CD14-positive monocyte (primary cell): ENCODE measurements at regions not wholly inside any gene's neighbourhood (a gene's known extent, or its start where the extent isn't known, plus 50 kb on each side); places are given as distances from the start of the nearest gene placed in this dataset.

Experiments used
- DNase-seq, 3 donors: peaks; one replicate each; pipeline ENCODE4 v3.0.0-alpha.2; 2011 to 2022
- H2AFZ ChIP-seq: 2 replicates; pipeline ENCODE4 v1.6.0; 2012; ENCODE audit warnings: mild to moderate bottlenecking, low read depth, low read length, inconsistent platforms; ENCODE audit not compliant: insufficient read depth, poor library complexity, severe bottlenecking
- H3K27ac ChIP-seq, 2 donors: 1 replicate in 1 of 2; 2 replicates in 1 of 2; pipeline ENCODE4 v1.5.1; 2012 to 2013; ENCODE audit warnings: low read length in 2 of 2, control low read depth in 1 of 2, inconsistent platforms in 1 of 2, low read depth in 1 of 2, mild to moderate bottlenecking in 1 of 2
- H3K27me3 ChIP-seq, 2 donors: one replicate each; pipeline versions ENCODE4 v1.6.0 to v1.6.1; 2011 to 2013; ENCODE audit warnings: low read length in 2 of 2; ENCODE audit not compliant: control insufficient read depth in 2 of 2, insufficient read depth in 2 of 2
- H3K36me3 ChIP-seq, 2 donors: replicated peaks in 1 of 2; 1 replicate in 1 of 2; 2 replicates in 1 of 2; pipeline versions ENCODE4 v1.5.1 to v1.6.1; 2012 to 2013; ENCODE audit warnings: low read length in 2 of 2, control low read depth in 1 of 2, inconsistent platforms in 1 of 2, mild to moderate bottlenecking in 1 of 2; ENCODE audit not compliant: insufficient read depth in 2 of 2, control insufficient read depth in 1 of 2
- H3K4me1 ChIP-seq, 2 donors: 1 replicate in 1 of 2; 2 replicates in 1 of 2; pipeline versions ENCODE4 v1.5.1 to v1.6.1; 2012 to 2013; ENCODE audit warnings: low read length in 2 of 2, control low read depth in 1 of 2, inconsistent platforms in 1 of 2, mild to moderate bottlenecking in 1 of 2, moderate library complexity in 1 of 2; ENCODE audit not compliant: insufficient read depth in 2 of 2, control insufficient read depth in 1 of 2
- H3K4me2 ChIP-seq: replicated peaks from 2 replicates; pipeline ENCODE3; 2012; ENCODE audit warnings: low read length, moderate library complexity, mild to moderate bottlenecking; ENCODE audit not compliant: poor library complexity, severe bottlenecking; ENCODE audit errors: extremely low read depth
- H3K4me3 ChIP-seq, 3 experiments: fragments of 200-600 bp in 1 of 3; sonication (generic) in 1 of 3; replicated peaks in 1 of 3; 1 replicate in 2 of 3; 2 replicates in 1 of 3; pipeline ENCODE4 v1.5.1; 2011 to 2013; ENCODE audit warnings: low read length in 3 of 3, mild to moderate bottlenecking in 3 of 3, control low read depth in 2 of 3, low read depth in 2 of 3, inconsistent platforms in 1 of 3, moderate library complexity in 1 of 3
- H3K79me2 ChIP-seq: 2 replicates; pipeline ENCODE4 v1.6.0; 2012; ENCODE audit warnings: mild to moderate bottlenecking, control low read depth, inconsistent platforms, low read length, moderate library complexity; ENCODE audit not compliant: insufficient read depth
- H3K9ac ChIP-seq: 2 replicates; pipeline ENCODE4 v1.6.0; 2017; ENCODE audit warnings: low read length, mild to moderate bottlenecking; ENCODE audit not compliant: insufficient read depth, poor library complexity, severe bottlenecking
- H3K9me3 ChIP-seq, 2 donors: replicated peaks in 1 of 2; 1 replicate in 1 of 2; 2 replicates in 1 of 2; pipeline versions ENCODE4 v1.5.1 to v1.6.1; 2012 to 2013; ENCODE audit warnings: low read length in 2 of 2, control low read depth in 1 of 2; ENCODE audit not compliant: control insufficient read depth in 1 of 2, insufficient read depth in 1 of 2
- H4K20me1 ChIP-seq: 2 replicates; pipeline ENCODE4 v1.6.0; 2012; ENCODE audit warnings: mild to moderate bottlenecking, low read length, control low read depth, moderate library complexity; ENCODE audit not compliant: insufficient read depth
- H3K27ac Mint-ChIP-seq, 7 donors: one replicate each; pipeline ENCODE4 v1.8.0; 2020; ENCODE audit warnings: mild to moderate bottlenecking in 7 of 7, mixed read lengths in 7 of 7, moderate library complexity in 6 of 7, inconsistent platforms in 2 of 7
- H3K27me3 Mint-ChIP-seq, 3 donors: one replicate each; pipeline ENCODE4 v1.8.0; 2021 to 2022; ENCODE audit warnings: low read depth in 3 of 3, mild to moderate bottlenecking in 3 of 3, mixed read lengths in 3 of 3, moderate library complexity in 3 of 3, inconsistent platforms in 1 of 3
- H3K36me3 Mint-ChIP-seq, 2 donors: one replicate each; pipeline ENCODE4 v1.8.0; 2020; ENCODE audit warnings: mixed read lengths in 2 of 2, inconsistent platforms in 1 of 2, mild to moderate bottlenecking in 1 of 2
- H3K4me1 Mint-ChIP-seq: one replicate; pipeline ENCODE4 v1.8.0; 2020; ENCODE audit warnings: mild to moderate bottlenecking, mixed read lengths
- H3K4me3 Mint-ChIP-seq, 2 donors: one replicate each; pipeline ENCODE4 v1.8.0; 2020; ENCODE audit warnings: mild to moderate bottlenecking in 2 of 2, mixed read lengths in 2 of 2, moderate library complexity in 1 of 2
- H3K9me3 Mint-ChIP-seq, 7 donors: one replicate each; pipeline ENCODE4 v1.8.0; 2020 to 2022; ENCODE audit warnings: mixed read lengths in 7 of 7, mild to moderate bottlenecking in 6 of 7, moderate library complexity in 6 of 7, inconsistent platforms in 2 of 7
- CTCF ChIP-seq: fragments of 200-600 bp; IDR thresholded peaks from one replicate; pipeline ENCODE4 v1.8.0; 2022; ENCODE audit warnings: antibody characterized with exemption, mild to moderate bottlenecking
- WGBS: methylation state at CpG from one replicate; pipeline ENCODE4 v1.1.5; 2013; ENCODE audit warnings: missing lambda C conversion rate; ENCODE audit not compliant: insufficient coverage; 5-methylcytosine and 5-hydroxymethylcytosine counted together
- intact Hi-C, 2 donors: fragments of 100-400 bp; cut with micrococcal nuclease; formaldehyde crosslinking; loops; one replicate each; pipeline versions ENCODE4 v1.15.0 to v1.15.1; 2023

- Histone ChIP-seq H3K4me3 (no peak overlapping the region), H4K20me1 (no peaks in the 10 kb centered on the region), H3K27me3 (no peaks in the 10 kb centered on the region), H3K79me2 (no peaks in the 10 kb centered on the region), H3K27ac (no peak overlapping the region), H3K36me3 (no peaks in the 10 kb centered on the region), H3K4me2 (no peak overlapping the region), H2AFZ (no peak overlapping the region), H3K4me1 (no peaks in the 10 kb centered on the region), H3K9ac (no peak overlapping the region), H3K9me3 (no peaks in the 10 kb centered on the region)
- Mint-ChIP-seq H3K27me3 (no peaks in the 10 kb centered on the region), H3K4me1 (peaks cover 2% of the 10 kb centered on the region), H3K4me3 (no peak overlapping the region), H3K27ac (no peak overlapping the region), H3K36me3 (no peaks in the 10 kb centered on the region), H3K9me3 (peaks cover 0 to 2% (median 0%) of the 10 kb centered on the region in 7 donors)
- no peak for TF ChIP-seq CTCF
- DNase-seq = no peak
- intact Hi-C loops = no loop called here
- 100% methylated on average over 3 of the region's 3 CpGs for WGBS
Observed at GRCh38 chr20:11227602-11228001, 553.8 kb upstream of the JAG1 start.

GRCh38 chr20:11229772-11230171, 556.0 kb upstream of the JAG1 start:
- intact Hi-C loops = no loop called here
- no peaks in the 10 kb centered on the region for H3K27me3 Mint-ChIP-seq
- WGBS = 100% methylated on average over 1 of the region's 3 CpGs
- DNase-seq = peak in 1 of 3 donors; percentile 3
- H3K4me3 Mint-ChIP-seq = no peak overlapping the region
- Histone ChIP-seq H2AFZ (no peak overlapping the region), H3K9ac (no peak overlapping the region), H3K36me3 (no peaks in the 10 kb centered on the region), H3K4me1 (no peaks in the 10 kb centered on the region), H3K27ac (no peak overlapping the region), H3K79me2 (no peaks in the 10 kb centered on the region), H3K27me3 (no peaks in the 10 kb centered on the region), H3K9me3 (no peaks in the 10 kb centered on the region), H3K4me2 (no peak overlapping the region), H4K20me1 (no peaks in the 10 kb centered on the region), H3K4me3 (no peak overlapping the region)
- no peak overlapping the region for H3K27ac Mint-ChIP-seq
- H3K9me3 Mint-ChIP-seq = no peaks in the 10 kb centered on the region
- peaks cover 2% of the 10 kb centered on the region for H3K4me1 Mint-ChIP-seq
- H3K36me3 Mint-ChIP-seq = no peaks in the 10 kb centered on the region
- TF ChIP-seq CTCF = no peak
